Pulmonary artery endothelial cell (primary cell): ENCODE measurements at regions not wholly inside any gene's neighbourhood (a gene's known extent, or its start where the extent isn't known, plus 50 kb on each side); places are given as distances from the start of the nearest gene placed in this dataset.

Experiments used
- DNase-seq: peaks from one replicate; pipeline ENCODE4 v3.0.0-alpha.2; 2011; ENCODE audit warnings: low read depth, low spot score

GRCh38 chr6:132244744-132245143 is 156.5 kb downstream of the MOXD1 start:
- DNase-seq = no peak

DNA sequence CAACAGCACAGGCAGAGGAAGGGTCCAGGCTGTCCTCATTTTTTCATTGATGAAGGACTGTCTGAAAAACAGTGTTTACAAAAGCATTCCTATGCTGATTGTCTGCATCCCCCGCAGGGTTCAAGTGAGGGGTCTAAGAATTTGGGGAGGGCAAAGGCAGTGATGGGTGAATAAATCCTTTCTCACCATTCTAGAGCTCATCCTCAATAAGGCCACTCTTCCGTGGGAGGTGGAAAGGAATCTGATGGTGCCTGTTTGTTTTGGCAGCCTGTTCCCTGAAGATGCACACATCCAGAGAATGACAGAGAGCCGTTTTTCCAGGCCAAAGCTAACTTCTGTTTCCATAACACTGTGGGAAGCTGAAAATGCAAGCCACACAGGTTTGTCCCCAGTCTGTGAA is 164.5 kb downstream of the MOXD1 start:
- DNase-seq = no peak

DNA sequence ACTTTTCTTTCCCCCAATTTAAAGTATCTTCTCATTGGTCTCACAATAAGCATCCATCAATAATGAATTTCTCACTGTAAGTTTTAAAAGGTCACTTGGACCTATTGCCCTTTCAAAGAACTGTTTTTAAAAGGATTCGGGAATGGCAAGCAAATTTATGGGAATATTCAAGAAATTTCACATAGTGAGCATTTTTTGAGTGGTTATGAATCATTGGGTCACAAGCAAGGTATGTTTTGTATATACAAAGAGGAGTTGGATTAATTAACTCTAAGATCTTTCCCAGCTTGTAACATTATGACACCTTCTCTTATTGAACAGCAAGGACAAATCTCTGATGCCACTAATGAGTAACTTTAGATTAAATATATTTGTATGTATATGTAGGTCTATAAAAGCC is 165.0 kb downstream of the MOXD1 start:
- DNase-seq = no peak

GRCh38 chr6:132235596-132236280 is 165.5 kb downstream of the MOXD1 start:
- no peak for DNase-seq

- DNase-seq = no peak
Measured at GRCh38 chr6:132234356-132234755, 166.9 kb downstream of the MOXD1 start.

GRCh38 chr6:132231121-132231884 is 170.0 kb downstream of the MOXD1 start:
- no peak for DNase-seq

DNA sequence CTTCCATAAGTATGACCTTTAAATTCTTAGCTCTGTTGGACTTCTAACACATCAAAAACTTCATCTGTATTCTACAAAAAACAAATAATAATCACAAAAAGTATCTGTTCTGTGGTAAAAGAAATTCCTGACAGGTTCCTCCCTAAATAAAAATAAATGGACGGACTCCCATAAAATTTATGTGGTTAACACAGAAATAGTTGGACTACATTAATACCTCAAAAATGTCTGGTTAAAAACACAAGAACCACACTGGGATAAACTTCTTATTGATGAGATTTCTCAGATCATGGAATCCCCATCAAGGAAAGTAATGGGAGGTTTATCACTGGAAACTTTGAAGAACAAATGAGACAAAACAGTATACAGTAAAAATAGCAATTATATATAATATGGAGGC is 172.4 kb downstream of the MOXD1 start:
- DNase-seq = no peak

DNA sequence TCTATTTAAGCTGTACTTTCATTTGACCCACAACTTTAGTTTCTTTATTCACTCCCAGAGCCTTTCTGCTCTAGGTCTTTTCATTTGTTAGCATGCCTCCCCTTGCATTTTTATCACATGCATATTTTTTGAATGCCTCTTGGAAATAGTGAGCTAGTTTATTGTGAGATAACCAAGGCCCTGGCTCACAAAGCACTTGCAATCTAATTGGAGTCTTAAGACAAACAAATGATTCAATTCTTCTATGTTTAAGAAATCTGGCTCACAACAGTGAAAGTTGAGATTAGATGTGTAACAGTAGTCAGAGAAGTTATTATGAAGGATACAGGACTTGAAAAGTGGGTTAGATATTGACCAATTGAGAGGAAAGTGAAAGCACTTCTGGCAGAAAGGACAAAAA is 173.4 kb downstream of the MOXD1 start:
- DNase-seq = no peak

- no peak for DNase-seq
Measured at GRCh38 chr6:132224943-132225342, 176.3 kb downstream of the MOXD1 start.

GRCh38 chr6:132220800-132221199 is 180.5 kb downstream of the MOXD1 start:
- no peak for DNase-seq

DNA sequence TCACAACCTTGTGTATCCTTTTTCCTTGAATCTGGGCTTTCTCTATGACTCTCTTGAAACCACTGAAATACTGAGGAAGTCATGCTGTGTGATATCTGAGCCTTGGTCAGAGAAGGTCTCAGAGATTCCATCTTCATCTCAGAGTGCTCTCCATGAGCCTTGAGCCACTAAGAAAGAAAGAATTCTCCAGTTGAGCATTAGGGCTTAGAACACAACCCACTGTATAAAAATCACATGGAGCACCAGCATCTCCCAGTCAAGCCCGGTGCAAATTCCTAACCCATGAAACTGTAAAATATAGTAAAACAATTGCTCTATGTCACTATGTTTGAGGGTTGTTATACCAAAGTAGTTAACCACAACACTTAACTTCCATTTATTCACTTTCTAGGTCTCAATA is 181.4 kb downstream of the MOXD1 start:
- DNase-seq = no peak

DNA sequence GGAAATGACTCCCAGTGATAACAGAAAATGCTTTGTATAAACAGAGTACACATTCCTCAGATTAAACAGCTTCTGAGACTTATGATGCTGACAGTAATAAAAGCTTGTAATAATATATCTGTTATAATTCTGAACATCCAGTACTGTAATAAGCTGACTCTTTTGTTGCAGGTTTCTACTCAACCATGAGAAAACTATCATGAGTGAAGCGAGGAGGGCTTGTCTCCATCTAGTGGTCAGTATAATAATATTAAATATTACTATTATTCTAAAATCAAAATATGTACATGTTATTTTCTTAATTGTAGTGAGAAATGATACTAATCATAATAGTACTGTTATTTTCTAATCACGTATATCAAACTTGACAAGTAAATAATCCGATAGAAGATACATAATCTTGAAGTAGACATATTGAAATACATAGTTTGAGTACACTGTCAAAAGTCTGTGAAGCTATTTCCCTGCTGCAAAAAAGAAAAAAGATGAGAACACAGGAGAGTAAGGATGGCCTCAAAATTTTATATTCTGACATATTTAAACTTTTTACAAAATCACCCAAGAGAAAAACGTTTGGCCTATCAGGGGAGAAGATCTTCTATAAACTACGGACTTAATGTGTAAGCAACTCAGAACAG is 183.1 kb downstream of the MOXD1 start:
- DNase-seq = peak; percentile 2

DNA sequence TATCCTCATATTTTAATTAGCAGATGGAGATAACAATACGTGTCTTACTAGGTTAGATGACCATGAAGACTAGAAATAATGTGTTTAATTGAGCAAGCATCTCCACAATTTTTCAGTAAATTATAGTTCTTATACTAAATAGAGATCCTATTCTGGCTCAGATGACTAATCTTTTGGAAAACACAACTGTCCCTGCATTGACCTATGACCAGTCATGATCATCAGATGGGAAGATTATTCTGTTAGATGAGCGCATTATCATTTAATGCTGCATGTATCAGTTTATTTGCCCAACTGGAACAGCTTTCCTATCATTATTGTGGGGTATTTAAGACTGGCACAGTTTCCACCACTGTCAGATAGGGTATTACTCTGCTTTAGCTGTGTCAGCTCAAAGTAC is 185.5 kb downstream of the MOXD1 start:
- no peak for DNase-seq

GRCh38 chr6:132214716-132215115 is 186.6 kb downstream of the MOXD1 start:
- DNase-seq = no peak

- DNase-seq = no peak
Measured at GRCh38 chr6:132213732-132214131, 187.5 kb downstream of the MOXD1 start.

- DNase-seq = no peak
Measured at GRCh38 chr6:132213191-132213590, 188.1 kb downstream of the MOXD1 start.

GRCh38 chr6:132210886-132211563 is 190.2 kb downstream of the MOXD1 start:
- DNase-seq = no peak

- DNase-seq = no peak
Measured at GRCh38 chr6:132209351-132209750, 191.9 kb downstream of the MOXD1 start.

DNA sequence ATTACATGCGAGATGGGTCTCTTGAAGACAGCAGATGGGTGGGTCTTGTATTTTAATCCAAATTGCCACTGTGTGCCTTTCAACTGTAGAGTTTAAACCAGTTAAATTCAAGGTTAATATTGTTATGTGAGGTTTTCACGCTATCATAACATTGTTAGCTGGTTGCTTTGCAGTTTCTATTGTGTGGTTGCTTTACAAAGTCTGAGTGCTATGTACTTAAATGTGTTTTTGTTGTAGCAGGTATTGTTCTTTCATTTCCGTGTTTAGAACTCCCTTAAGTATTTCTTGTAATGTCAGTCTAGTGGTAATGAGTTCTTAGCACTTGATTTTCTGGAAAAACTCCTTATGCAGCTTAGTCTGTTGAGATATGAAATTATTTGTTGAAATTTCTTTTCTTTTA is 193.3 kb downstream of the MOXD1 start:
- no peak for DNase-seq

GRCh38 chr6:132205946-132206345 is 195.3 kb downstream of the MOXD1 start:
- no peak for DNase-seq

GRCh38 chr6:132204591-132204990 is 196.7 kb downstream of the MOXD1 start:
- no peak for DNase-seq

- no peak for DNase-seq
Measured at GRCh38 chr6:132202574-132202973, 198.7 kb downstream of the MOXD1 start.
